ENCODE measurements at regions not wholly inside any gene's neighbourhood (a gene's known extent, or its start where the extent isn't known, plus 50 kb on each side); places are given as distances from the start of the nearest gene placed in this dataset.

- Histone ChIP-seq H3K27ac (no peak overlapping the region), H3K9me3 (no peaks in the 10 kb centered on the region), H3K27me3 (no peaks in the 10 kb centered on the region), H3K36me3 (no peaks in the 10 kb centered on the region), H3K4me1 (peaks cover 5 to 11% (median 7%) of the 10 kb centered on the region in 4 donors), H3K4me3 (no peak overlapping the region)
- WGBS, 5 donors: 72 to 90% (median 82%) methylated on average over 2 of the region's 2 CpGs
- intact Hi-C loops (cut with DNase I; ENCODE audit: low total_unique reads): loop anchor here (10.0 kb wide), 1 partner anchor 225 kb away; no protein-coding TSS in a partner anchor
- no peak for DNase-seq
- TF ChIP-seq CTCF (IDR thresholded peaks at IDR 0.05): no peak
- no peak for TF ChIP-seq EP300 (IDR thresholded peaks at IDR 0.05)
- no peak for TF ChIP-seq POLR2AphosphoS5 (IDR thresholded peaks at IDR 0.05)
- TF ChIP-seq POLR2A (IDR thresholded peaks at IDR 0.05): no peak
These were observed 113.0 kb upstream of the LIFR start for GRCh38 chr5:38669361-38669880.

GRCh38 chr5:38670066-38670465 is 113.6 kb upstream of the LIFR start:
- DNase-seq: no peak
- TF ChIP-seq POLR2AphosphoS5 (IDR thresholded peaks at IDR 0.05) (no peak), POLR2A (IDR thresholded peaks at IDR 0.05) (no peak), EP300 (IDR thresholded peaks at IDR 0.05) (no peak)
- Histone ChIP-seq H3K27me3 (no peaks in the 10 kb centered on the region), H3K36me3 (no peaks in the 10 kb centered on the region), H3K27ac (no peak overlapping the region), H3K9me3 (no peaks in the 10 kb centered on the region), H3K4me3 (no peak overlapping the region), H3K4me1 (peaks cover 5 to 11% (median 7%) of the 10 kb centered on the region in 4 donors)
- 36 to 65% (median 47%) methylated on average over 2 of the region's 2 CpGs for WGBS, 5 donors
- intact Hi-C loops (cut with DNase I; ENCODE audit: low total_unique reads): no loop called here

- no peaks in the 10 kb centered on the region for H3K36me3 ChIP-seq
- no peaks in the 10 kb centered on the region for H3K9me3 ChIP-seq
- intact Hi-C loops (cut with DNase I; ENCODE audit: low total_unique reads): no loop called here
- 42 to 73% (median 61%) methylated on average over 1 of the region's 1 CpG for WGBS, 5 donors
- H3K27me3 ChIP-seq: no peaks in the 10 kb centered on the region
- DNase-seq: no peak
- H3K4me1 ChIP-seq: peaks cover 5 to 8% (median 6%) of the 10 kb centered on the region in 4 donors
- TF ChIP-seq CTCF (IDR thresholded peaks at IDR 0.05) (no peak), EP300 (IDR thresholded peaks at IDR 0.05) (no peak), POLR2A (IDR thresholded peaks at IDR 0.05) (no peak), POLR2AphosphoS5 (IDR thresholded peaks at IDR 0.05) (no peak)
- H3K4me3 ChIP-seq: no peak overlapping the region
- no peak overlapping the region for H3K27ac ChIP-seq
These were observed 114.4 kb upstream of the LIFR start for GRCh38 chr5:38670878-38671277.

GRCh38 chr5:38672059-38672788 is 115.8 kb upstream of the LIFR start:
- Histone ChIP-seq H3K27me3 (no peaks in the 10 kb centered on the region), H3K4me3 (no peak overlapping the region), H3K9me3 (no peaks in the 10 kb centered on the region), H3K36me3 (no peaks in the 10 kb centered on the region), H3K4me1 (peaks cover 0 to 5% (median 1%) of the 10 kb centered on the region in 4 donors), H3K27ac (no peak overlapping the region)
- TF ChIP-seq POLR2A (IDR thresholded peaks at IDR 0.05): no peak
- no peak for TF ChIP-seq EP300 (IDR thresholded peaks at IDR 0.05)
- TF ChIP-seq POLR2AphosphoS5 (IDR thresholded peaks at IDR 0.05): no peak
- no peak for TF ChIP-seq CTCF (IDR thresholded peaks at IDR 0.05)
- intact Hi-C loops (cut with DNase I; ENCODE audit: low total_unique reads): no loop called here
- WGBS, 5 donors: 71 to 78% (median 76%) methylated on average over 5 of the region's 5 CpGs
- peak in 1 of 2 donors; percentile 53 for DNase-seq

- intact Hi-C loops (cut with DNase I; ENCODE audit: low total_unique reads): no loop called here
- no peaks in the 10 kb centered on the region for H3K36me3 ChIP-seq
- TF ChIP-seq POLR2A (IDR thresholded peaks at IDR 0.05) (no peak), CTCF (IDR thresholded peaks at IDR 0.05) (peak in 1 of 7 experiments; percentile 8), POLR2AphosphoS5 (IDR thresholded peaks at IDR 0.05) (no peak), EP300 (IDR thresholded peaks at IDR 0.05) (no peak)
- H3K27me3 ChIP-seq: no peaks in the 10 kb centered on the region
- H3K4me3 ChIP-seq: no peak overlapping the region
- H3K9me3 ChIP-seq: no peaks in the 10 kb centered on the region
- 96 to 99% (median 98%) methylated on average over 6 of the region's 6 CpGs for WGBS, 5 donors
- DNase-seq: no peak
- H3K27ac ChIP-seq: no peak overlapping the region
- H3K4me1 ChIP-seq: peaks cover 0 to 5% (median 0%) of the 10 kb centered on the region in 4 donors
These were observed 117.2 kb upstream of the LIFR start for GRCh38 chr5:38673671-38674071.
